SK-N-MC (cell line): ENCODE measurements at regions not wholly inside any gene's neighbourhood (a gene's known extent, or its start where the extent isn't known, plus 50 kb on each side); places are given as distances from the start of the nearest gene placed in this dataset.

Experiments
- EZH2 ChIP-seq: fragments of 200-600 bp; sonication (generic); IDR thresholded peaks from one replicate; pipeline ENCODE4 v1.6.1; 2017; ENCODE audit warnings: antibody characterized with exemption
- POLR2AphosphoS5 ChIP-seq: IDR thresholded peaks from 2 replicates; pipeline ENCODE4 v1.6.1; 2012; ENCODE audit warnings: mild to moderate bottlenecking, low read depth, low read length, borderline replicate concordance

DNA sequence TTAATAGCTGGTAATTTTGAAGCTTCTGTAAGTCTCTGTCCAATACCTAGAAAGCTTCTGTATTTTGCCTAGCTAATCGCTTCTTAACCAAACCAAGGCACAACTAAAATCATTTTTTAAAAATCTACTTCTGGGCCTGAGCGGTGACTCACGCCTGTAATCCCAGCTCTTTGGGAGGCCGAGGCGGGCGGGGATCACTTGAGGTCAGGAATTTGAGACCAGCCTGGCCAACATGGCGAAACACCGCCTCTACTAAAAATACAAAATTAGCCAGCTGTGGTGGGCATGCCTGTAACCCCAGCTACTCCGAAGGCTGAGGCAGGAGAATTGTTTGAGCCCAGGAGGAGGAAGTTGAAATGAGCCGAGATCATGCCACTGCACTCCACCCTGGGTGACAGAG lies 148.6 kb upstream of the FIGN start:
- no peak for TF ChIP-seq EZH2
- no peak for TF ChIP-seq POLR2AphosphoS5
